ENCODE measurements at regions not wholly inside any gene's neighbourhood (a gene's known extent, or its start where the extent isn't known, plus 50 kb on each side); places are given as distances from the start of the nearest gene placed in this dataset.

GRCh38 chr7:145951566-145951965 is 165.0 kb upstream of the CNTNAP2 start:
- H3K36me3 ChIP-seq, result no peaks in the 10 kb centered on the region
- no peak overlapping the region for H3K4me3 ChIP-seq
- no peaks in the 10 kb centered on the region for H3K9me3 ChIP-seq
- DNase-seq (no peak), ATAC-seq (no peak)
- no peak overlapping the region for H3K27ac ChIP-seq
- intact Hi-C loops (cut with DNase I), result no loop called here
- TF ChIP-seq CTCF (IDR thresholded peaks at IDR 0.05) (no peak), POLR2A (IDR thresholded peaks at IDR 0.05) (no peak)
- no peaks in the 10 kb centered on the region for H3K4me1 ChIP-seq
- H3K27me3 ChIP-seq, result no peaks in the 10 kb centered on the region
- WGBS (ENCODE audit: insufficient coverage, low coverage, low lambda C conversion rate, missing lambda C conversion rate), result 76% methylated on average over 1 of the region's 1 CpG

GRCh38 chr7:145928937-145929336 is 187.7 kb upstream of the CNTNAP2 start:
- 21% methylated on average over 1 of the region's 1 CpG for WGBS (ENCODE audit: insufficient coverage, low coverage, low lambda C conversion rate, missing lambda C conversion rate)
- no peak overlapping the region for H3K4me3 ChIP-seq
- DNase-seq (no peak), ATAC-seq (no peak)
- no peaks in the 10 kb centered on the region for H3K9me3 ChIP-seq
- no peaks in the 10 kb centered on the region for H3K27me3 ChIP-seq
- TF ChIP-seq CTCF (IDR thresholded peaks at IDR 0.05) (no peak), POLR2A (IDR thresholded peaks at IDR 0.05) (no peak)
- H3K27ac ChIP-seq, result no peak overlapping the region
- intact Hi-C loops (cut with DNase I), result no loop called here
- no peaks in the 10 kb centered on the region for H3K36me3 ChIP-seq
- no peaks in the 10 kb centered on the region for H3K4me1 ChIP-seq

DNA sequence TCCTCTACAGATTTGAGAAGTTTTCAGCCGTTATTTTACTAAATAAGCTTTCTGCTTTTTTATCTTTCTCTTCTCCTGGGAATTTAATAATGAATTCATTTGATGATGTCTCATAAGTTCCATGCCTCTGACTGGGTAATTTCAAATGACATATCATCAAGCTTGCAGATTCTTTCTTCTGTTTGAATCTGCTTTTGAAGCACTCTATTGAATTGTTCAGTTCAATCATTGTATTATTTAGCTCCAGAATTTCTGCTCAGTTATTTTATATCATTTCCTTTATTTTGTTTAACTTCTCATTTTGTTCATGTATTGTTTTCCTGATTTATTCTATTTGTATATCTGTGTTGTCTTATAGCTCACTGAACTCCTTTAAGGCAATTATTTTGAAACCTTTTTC is 196.9 kb upstream of the CNTNAP2 start:
- H3K36me3 ChIP-seq, result no peaks in the 10 kb centered on the region
- no peak overlapping the region for H3K4me3 ChIP-seq
- no peak for DNase-seq
- H3K27me3 ChIP-seq, result no peaks in the 10 kb centered on the region
- no peaks in the 10 kb centered on the region for H3K4me1 ChIP-seq
- intact Hi-C loops (cut with DNase I), result no loop called here
- no peak overlapping the region for H3K27ac ChIP-seq
- 73% methylated on average over 1 of the region's 1 CpG for WGBS (ENCODE audit: insufficient coverage, low coverage, low lambda C conversion rate, missing lambda C conversion rate)
- H3K9me3 ChIP-seq, result no peaks in the 10 kb centered on the region
- ATAC-seq, result no peak
- TF ChIP-seq CTCF (IDR thresholded peaks at IDR 0.05) (no peak), POLR2A (IDR thresholded peaks at IDR 0.05) (no peak)

DNA sequence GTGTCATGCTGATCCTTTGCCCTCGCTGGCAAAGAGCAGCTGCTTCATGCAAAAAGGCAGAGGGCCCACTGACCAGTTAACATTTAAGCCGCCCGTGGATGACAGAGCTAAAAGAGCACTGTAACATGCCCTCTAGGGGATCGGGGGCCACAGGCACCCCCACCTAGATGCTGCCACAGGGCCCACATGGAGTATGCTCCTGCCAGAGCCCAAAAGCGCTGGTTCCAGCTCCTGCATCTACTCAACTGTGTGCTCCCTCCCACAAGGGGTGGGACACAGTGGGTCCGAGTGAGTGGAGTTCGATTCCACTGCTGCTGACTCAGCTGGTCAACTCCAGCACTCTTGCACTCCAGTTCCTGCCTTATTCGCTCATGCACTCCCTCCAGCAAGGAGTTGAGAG is 199.8 kb upstream of the CNTNAP2 start:
- no peak for ATAC-seq

More for the DNA sequence above, 199.8 kb upstream of the CNTNAP2 start:
- H3K9me3 ChIP-seq, result no peaks in the 10 kb centered on the region
- no peaks in the 10 kb centered on the region for H3K27me3 ChIP-seq
- TF ChIP-seq POLR2A (IDR thresholded peaks at IDR 0.05) (no peak), CTCF (IDR thresholded peaks at IDR 0.05) (no peak)
- H3K27ac ChIP-seq, result no peak overlapping the region
- H3K4me3 ChIP-seq, result no peak overlapping the region
- 62% methylated on average over 2 of the region's 8 CpGs for WGBS (ENCODE audit: insufficient coverage, low coverage, low lambda C conversion rate, missing lambda C conversion rate)
- H3K36me3 ChIP-seq, result no peaks in the 10 kb centered on the region
- intact Hi-C loops (cut with DNase I), result no loop called here
- DNase-seq, result no peak
- H3K4me1 ChIP-seq, result no peaks in the 10 kb centered on the region

All from right lobe of liver (tissue), 6 donors.